ENCODE measurements at regions not wholly inside any gene's neighbourhood (a gene's known extent, or its start where the extent isn't known, plus 50 kb on each side); places are given as distances from the start of the nearest gene placed in this dataset.

DNA sequence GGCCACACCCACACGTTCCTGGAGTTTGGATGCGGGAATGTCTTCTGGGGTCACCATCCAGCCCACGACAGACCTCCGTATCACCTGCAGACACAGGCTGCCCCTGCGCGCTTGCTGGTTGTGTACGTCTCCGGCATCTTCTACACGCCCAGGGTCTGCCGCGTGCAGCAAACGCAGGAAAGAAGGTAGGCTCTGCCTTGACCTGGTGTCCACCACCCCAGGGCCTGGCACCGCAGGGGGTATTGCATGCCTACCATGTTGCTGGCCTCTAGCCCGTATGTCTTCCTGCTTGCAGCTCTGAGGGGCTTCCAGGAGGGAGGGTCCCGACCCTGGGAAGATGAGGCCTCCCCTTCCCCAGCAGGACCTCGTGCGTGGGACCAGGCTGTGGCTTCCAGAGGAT lies 298.8 kb upstream of the IRX4 start (continued):
- TF ChIP-seq, protein P1, sequence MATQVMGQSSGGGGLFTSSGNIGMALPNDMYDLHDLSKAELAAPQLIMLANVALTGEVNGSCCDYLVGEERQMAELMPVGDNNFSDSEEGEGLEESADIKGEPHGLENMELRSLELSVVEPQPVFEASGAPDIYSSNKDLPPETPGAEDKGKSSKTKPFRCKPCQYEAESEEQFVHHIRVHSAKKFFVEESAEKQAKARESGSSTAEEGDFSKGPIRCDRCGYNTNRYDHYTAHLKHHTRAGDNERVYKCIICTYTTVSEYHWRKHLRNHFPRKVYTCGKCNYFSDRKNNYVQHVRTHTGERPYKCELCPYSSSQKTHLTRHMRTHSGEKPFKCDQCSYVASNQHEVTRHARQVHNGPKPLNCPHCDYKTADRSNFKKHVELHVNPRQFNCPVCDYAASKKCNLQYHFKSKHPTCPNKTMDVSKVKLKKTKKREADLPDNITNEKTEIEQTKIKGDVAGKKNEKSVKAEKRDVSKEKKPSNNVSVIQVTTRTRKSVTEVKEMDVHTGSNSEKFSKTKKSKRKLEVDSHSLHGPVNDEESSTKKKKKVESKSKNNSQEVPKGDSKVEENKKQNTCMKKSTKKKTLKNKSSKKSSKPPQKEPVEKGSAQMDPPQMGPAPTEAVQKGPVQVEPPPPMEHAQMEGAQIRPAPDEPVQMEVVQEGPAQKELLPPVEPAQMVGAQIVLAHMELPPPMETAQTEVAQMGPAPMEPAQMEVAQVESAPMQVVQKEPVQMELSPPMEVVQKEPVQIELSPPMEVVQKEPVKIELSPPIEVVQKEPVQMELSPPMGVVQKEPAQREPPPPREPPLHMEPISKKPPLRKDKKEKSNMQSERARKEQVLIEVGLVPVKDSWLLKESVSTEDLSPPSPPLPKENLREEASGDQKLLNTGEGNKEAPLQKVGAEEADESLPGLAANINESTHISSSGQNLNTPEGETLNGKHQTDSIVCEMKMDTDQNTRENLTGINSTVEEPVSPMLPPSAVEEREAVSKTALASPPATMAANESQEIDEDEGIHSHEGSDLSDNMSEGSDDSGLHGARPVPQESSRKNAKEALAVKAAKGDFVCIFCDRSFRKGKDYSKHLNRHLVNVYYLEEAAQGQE (IDR thresholded peaks at IDR 0.05; ENCODE audit: low read depth): no peak
- TF ChIP-seq ZNF274 (IDR thresholded peaks at IDR 0.05; ENCODE audit: low read depth, low read length): no peak

DNA sequence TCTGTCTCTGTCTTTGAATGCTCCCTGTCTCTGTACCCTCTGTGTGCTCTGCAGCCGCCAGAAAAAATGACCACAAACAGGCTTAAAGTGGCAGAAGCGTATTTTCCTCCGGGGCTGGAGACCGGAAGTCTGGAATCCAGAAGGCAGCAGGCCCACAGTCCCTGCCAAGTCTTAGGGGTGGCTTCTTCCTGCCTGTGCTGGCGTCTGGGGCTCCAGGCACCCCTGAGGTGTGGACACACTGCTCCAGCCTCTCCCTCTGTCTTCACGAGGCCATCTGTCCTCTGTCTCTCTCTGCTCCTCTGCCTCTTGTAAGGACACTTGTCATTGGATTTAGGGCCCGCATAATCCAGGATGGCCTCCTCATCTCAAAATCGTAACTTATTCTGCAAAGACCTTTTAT lies 298.4 kb upstream of the IRX4 start:
- Histone ChIP-seq H4K20me1 (ENCODE audit: insufficient read depth) (no peaks in the 10 kb centered on the region), H3K79me2 (ENCODE audit: insufficient read depth, low read length) (no peaks in the 10 kb centered on the region), H3K4me1 (ENCODE audit: control insufficient read depth in 1 of 2, insufficient read depth in 2 of 2, low read length in 2 of 2) (0 out of 4 replicates have a peak, but pooled peaks cover 0 to 3% of the 10 kb centered on the region in 2 experiments), H3K36me3 (ENCODE audit: control insufficient read depth in 1 of 2, insufficient read depth in 2 of 2, low read length in 2 of 2) (no peaks in the 10 kb centered on the region), H3K4me3 (replicated peaks in 1 of 2; ENCODE audit: low read depth in 1 of 2, low read length in 2 of 2) (no peak overlapping the region), H3K27ac (ENCODE audit: low read depth, low read length) (no peak overlapping the region), H3K27me3 (ENCODE audit: insufficient read depth, low read length) (no peaks in the 10 kb centered on the region), H3K9me3 (ENCODE audit: control insufficient read depth in 1 of 2, insufficient read depth in 1 of 2, low read depth in 1 of 2, low read length in 2 of 2) (no peaks in the 10 kb centered on the region), H3K9me2 (ENCODE audit: insufficient read depth) (no peaks in the 10 kb centered on the region), H2AFZ (ENCODE audit: low read depth, low read length, poor library complexity, severe bottlenecking) (no peak overlapping the region), H3K4me2 (ENCODE audit: low read length) (no peak overlapping the region), H3K9ac (ENCODE audit: low read length) (no peak overlapping the region)
- DNase-seq (ENCODE audit: low read depth, low spot score): no peak
- no TSS peak for BruUV-seq (replicated peaks)
- RAD21 ChIA-PET (ENCODE audit: low non-redundant PET in 1 of 2, low total read pairs in 2 of 2, uncharacterized antibody in 2 of 2, unreplicated experiment in 2 of 2): no interaction called here
- ATAC-seq: no peak
- intact Hi-C loops (cut with micrococcal nuclease): no loop called here
- CTCF ChIA-PET: no interaction called here
- POLR2A ChIA-PET: no interaction called here
- TF ChIP-seq SIN3A (IDR thresholded peaks at IDR 0.05; ENCODE audit: low read depth) (no peak), FOSL1 (IDR thresholded peaks at IDR 0.05; ENCODE audit: low read depth) (no peak), RAD21 (IDR thresholded peaks at IDR 0.05; ENCODE audit: low read depth) (no peak), EGR1 (IDR thresholded peaks at IDR 0.05; ENCODE audit: low read depth) (no peak), CBX3 (IDR thresholded peaks at IDR 0.05; ENCODE audit: low read depth) (no peak), EZH2 (IDR thresholded peaks at IDR 0.05) (no peak), SRF (IDR thresholded peaks at IDR 0.05; ENCODE audit: low read depth) (no peak), TCF7L2 (IDR thresholded peaks at IDR 0.05; ENCODE audit: borderline replicate concordance, extremely low read depth, insufficient read depth, insufficient read length) (no peak), CEBPB (IDR thresholded peaks at IDR 0.05; ENCODE audit: low read depth) (no peak), EZH2phosphoT487 (IDR thresholded peaks at IDR 0.05; ENCODE audit: borderline replicate concordance) (no peak), ZFX (IDR thresholded peaks at IDR 0.05) (no peak), ATF3 (IDR thresholded peaks at IDR 0.05) (no peak), ZNF274 (IDR thresholded peaks at IDR 0.05; ENCODE audit: low read depth, low read length) (no peak), YY1 (IDR thresholded peaks at IDR 0.05; ENCODE audit: extremely low read depth, insufficient replicate concordance, low read depth, low read length) (no peak)
- TF ChIP-seq, protein P1 (IDR thresholded peaks at IDR 0.05; ENCODE audit: low read depth): no peak
- TF ChIP-seq, protein P2, sequence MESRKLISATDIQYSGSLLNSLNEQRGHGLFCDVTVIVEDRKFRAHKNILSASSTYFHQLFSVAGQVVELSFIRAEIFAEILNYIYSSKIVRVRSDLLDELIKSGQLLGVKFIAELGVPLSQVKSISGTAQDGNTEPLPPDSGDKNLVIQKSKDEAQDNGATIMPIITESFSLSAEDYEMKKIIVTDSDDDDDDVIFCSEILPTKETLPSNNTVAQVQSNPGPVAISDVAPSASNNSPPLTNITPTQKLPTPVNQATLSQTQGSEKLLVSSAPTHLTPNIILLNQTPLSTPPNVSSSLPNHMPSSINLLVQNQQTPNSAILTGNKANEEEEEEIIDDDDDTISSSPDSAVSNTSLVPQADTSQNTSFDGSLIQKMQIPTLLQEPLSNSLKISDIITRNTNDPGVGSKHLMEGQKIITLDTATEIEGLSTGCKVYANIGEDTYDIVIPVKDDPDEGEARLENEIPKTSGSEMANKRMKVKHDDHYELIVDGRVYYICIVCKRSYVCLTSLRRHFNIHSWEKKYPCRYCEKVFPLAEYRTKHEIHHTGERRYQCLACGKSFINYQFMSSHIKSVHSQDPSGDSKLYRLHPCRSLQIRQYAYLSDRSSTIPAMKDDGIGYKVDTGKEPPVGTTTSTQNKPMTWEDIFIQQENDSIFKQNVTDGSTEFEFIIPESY (IDR thresholded peaks at IDR 0.05; ENCODE audit: extremely low read depth, insufficient replicate concordance, low read length): no peak

All from HCT116 (cell line).